HCT116 (cell line): ENCODE measurements at regions not wholly inside any gene's neighbourhood (a gene's known extent, or its start where the extent isn't known, plus 50 kb on each side); places are given as distances from the start of the nearest gene placed in this dataset.

Source experiments
- ATAC-seq: fragments of 200-7000 bp; cut with Tn5 transposase; 2 replicates; pipeline ENCODE4 v1.9.1; 2020; ENCODE audit warnings: mild to moderate bottlenecking, moderate library complexity
- BruUV-seq: library from RNA; stranded (reverse); fragments of 400-500 nt; replicated peaks from 2 replicates; lab custom pipeline; 2021; lab: Mats Ljungman, UMichigan
- CTCF ChIA-PET: fragments of 300-600 bp; sonication (Branson Sonifier 250); formaldehyde crosslinking; loops from one replicate; lab custom pipeline; 2021; ENCODE audit warnings: antibody characterized with exemption; lab: Charles Lee
- POLR2A ChIA-PET: fragments of 300-600, 350-600 bp; sonication (Branson Sonifier 250); formaldehyde crosslinking; loops from one replicate; lab custom pipeline; 2021; ENCODE audit warnings: antibody characterized with exemption; lab: Charles Lee
- RAD21 ChIA-PET, 2 experiments: fragments of 300-600 bp; sonication (Branson Sonifier 250); formaldehyde crosslinking; loops; one replicate each; lab custom pipeline; 2023; ENCODE audit warnings: low total read pairs in 2 of 2; ENCODE audit not compliant: uncharacterized antibody in 2 of 2, unreplicated experiment in 2 of 2, low non-redundant PET in 1 of 2; lab: Charles Lee
- DNase-seq: peaks from one replicate; pipeline ENCODE4 v3.0.0-alpha.2; 2010; ENCODE audit warnings: low read depth, low spot score
- H2AFZ ChIP-seq: fragments of 200-600 bp; shearing (Covaris generic), sonication (generic); 2 replicates; pipeline ENCODE4 v1.6.1; 2017; ENCODE audit warnings: low read depth, mixed run types, mixed read lengths, antibody characterized with exemption, low read length; ENCODE audit not compliant: poor library complexity, severe bottlenecking
- H3K27ac ChIP-seq: 2 replicates; pipeline ENCODE4 v1.5.1; 2012; ENCODE audit warnings: low read depth, low read length
- H3K27me3 ChIP-seq: fragments of 200-600 bp; sonication (generic); 2 replicates; pipeline ENCODE4 v1.6.1; 2016; ENCODE audit warnings: mixed run types, low read length, mixed read lengths; ENCODE audit not compliant: insufficient read depth
- H3K36me3 ChIP-seq, 2 experiments: fragments of 200-500 bp in 1 of 2; fragments of 200-600 bp in 1 of 2; sonication (Bioruptor generic) in 1 of 2; sonication (generic) in 1 of 2; 2 replicates each; pipeline versions ENCODE4 v1.5.1 to v1.6.1; 2014 to 2016; ENCODE audit warnings: low read length in 2 of 2, inconsistent platforms in 1 of 2, mixed read lengths in 1 of 2, mixed run types in 1 of 2; ENCODE audit not compliant: insufficient read depth in 2 of 2, control insufficient read depth in 1 of 2
- H3K4me1 ChIP-seq, 2 experiments: fragments of 200-600 bp in 1 of 2; sonication (generic) in 1 of 2; 2 replicates each; pipeline versions ENCODE4 v1.5.1 to v1.6.1; 2012 to 2017; ENCODE audit warnings: low read length in 2 of 2, inconsistent platforms in 1 of 2, mild to moderate bottlenecking in 1 of 2, mixed read lengths in 1 of 2, mixed run types in 1 of 2, moderate library complexity in 1 of 2; ENCODE audit not compliant: insufficient read depth in 2 of 2, control insufficient read depth in 1 of 2
- H3K4me2 ChIP-seq: fragments of 200-600 bp; sonication (generic); 2 replicates; pipeline ENCODE4 v1.6.1; 2017; ENCODE audit warnings: mixed run types, low read length, mixed read lengths
- H3K4me3 ChIP-seq, 2 experiments: fragments of 200-600 bp in 1 of 2; sonication (generic) in 1 of 2; replicated peaks in 1 of 2; 2 replicates each; pipeline ENCODE4 v1.5.1; 2011 to 2016; ENCODE audit warnings: low read length in 2 of 2, control low read depth in 1 of 2, low read depth in 1 of 2, mild to moderate bottlenecking in 1 of 2, mixed read lengths in 1 of 2, mixed run types in 1 of 2
- H3K79me2 ChIP-seq: fragments of 200-600 bp; sonication (generic); 2 replicates; pipeline ENCODE4 v1.6.1; 2017; ENCODE audit warnings: mild to moderate bottlenecking, mixed run types, low read length, moderate library complexity, mixed read lengths; ENCODE audit not compliant: insufficient read depth
- H3K9ac ChIP-seq: fragments of 200-600 bp; sonication (generic); 2 replicates; pipeline ENCODE4 v1.6.1; 2016; ENCODE audit warnings: low read length, mixed read lengths
- H3K9me2 ChIP-seq: fragments of 200-600 bp; sonication (generic), shearing (Covaris generic); 2 replicates; pipeline ENCODE4 v1.6.1; 2017; ENCODE audit warnings: mixed run types, mild to moderate bottlenecking, moderate library complexity; ENCODE audit not compliant: insufficient read depth
- H3K9me3 ChIP-seq, 2 experiments: fragments of 200-500 bp in 1 of 2; fragments of 200-600 bp in 1 of 2; sonication (Bioruptor generic) in 1 of 2; sonication (generic) in 1 of 2; 2 replicates each; pipeline ENCODE4 v1.6.1; 2014 to 2017; ENCODE audit warnings: low read length in 2 of 2, mixed read lengths in 2 of 2, inconsistent platforms in 1 of 2, low read depth in 1 of 2, mild to moderate bottlenecking in 1 of 2, mixed run types in 1 of 2, moderate library complexity in 1 of 2; ENCODE audit not compliant: control insufficient read depth in 1 of 2, insufficient read depth in 1 of 2
- H4K20me1 ChIP-seq: fragments of 200-600 bp; sonication (generic), shearing (Covaris generic); 2 replicates; pipeline ENCODE4 v1.6.1; 2017; ENCODE audit warnings: mixed run types, mild to moderate bottlenecking, moderate library complexity; ENCODE audit not compliant: insufficient read depth
- CEBPB ChIP-seq: IDR thresholded peaks from 2 replicates; pipeline ENCODE4 v1.6.1; 2012; ENCODE audit warnings: low read depth
- EGR1 ChIP-seq: IDR thresholded peaks from 2 replicates; pipeline ENCODE4 v1.6.1; 2012; ENCODE audit warnings: low read depth
- ELF1 ChIP-seq: IDR thresholded peaks from 2 replicates; pipeline ENCODE4 v1.6.1; 2012; ENCODE audit warnings: low read depth, borderline replicate concordance
- EZH2 ChIP-seq: fragments of 200-600 bp; sonication (generic); IDR thresholded peaks from 2 replicates; pipeline ENCODE4 v1.6.1; 2017; ENCODE audit warnings: antibody characterized with exemption, mixed run types
- EZH2phosphoT487 ChIP-seq: fragments of 200-600 bp; IDR thresholded peaks from 2 replicates; pipeline ENCODE4 v1.6.1; 2018; ENCODE audit warnings: antibody characterized with exemption, borderline replicate concordance
- FOSL1 ChIP-seq: IDR thresholded peaks from 2 replicates; pipeline ENCODE4 v1.6.1; 2012; ENCODE audit warnings: low read depth
- JUND ChIP-seq: IDR thresholded peaks from 2 replicates; pipeline ENCODE4 v1.6.1; 2012
- POLR2A ChIP-seq: IDR thresholded peaks from 2 replicates; pipeline ENCODE4 v1.7.0; 2011; ENCODE audit warnings: borderline replicate concordance; ENCODE audit not compliant: insufficient read depth, insufficient read length; ENCODE audit errors: extremely low read depth
- POLR2AphosphoS5 ChIP-seq: IDR thresholded peaks from 2 replicates; pipeline ENCODE4 v1.6.1; 2011; ENCODE audit warnings: mild to moderate bottlenecking, low read depth, low read length, moderate library complexity
- RAD21 ChIP-seq: IDR thresholded peaks from 2 replicates; pipeline ENCODE4 v1.6.1; 2012; ENCODE audit warnings: low read depth, mild to moderate bottlenecking
- SIN3A ChIP-seq: IDR thresholded peaks from 2 replicates; pipeline ENCODE4 v1.6.1; 2012; ENCODE audit warnings: low read depth
- SRF ChIP-seq: IDR thresholded peaks from 2 replicates; pipeline ENCODE4 v1.6.1; 2012; ENCODE audit warnings: low read depth
- YY1 ChIP-seq: IDR thresholded peaks from 2 replicates; pipeline ENCODE4 v1.6.1; 2011; ENCODE audit warnings: low read length, low read depth, moderate library complexity, mild to moderate bottlenecking; ENCODE audit not compliant: insufficient replicate concordance; ENCODE audit errors: extremely low read depth
- ZFX ChIP-seq: fragments of 450-650 bp; IDR thresholded peaks from 2 replicates; pipeline ENCODE4 v1.6.1; 2017
- intact Hi-C: fragments of 100-400 bp; cut with micrococcal nuclease; formaldehyde crosslinking; loops from 2 replicates; pipeline ENCODE4 v1.10.0; 2022
- TF ChIP-seq, protein P1 (sequence below): IDR thresholded peaks from 2 replicates; pipeline ENCODE4 v1.6.1; 2012
- TF ChIP-seq, protein P2 (sequence below), 3 experiments: fragments of 200-600 bp in 1 of 3; sonication (generic) in 1 of 3; IDR thresholded peaks in 2 of 3; conservative IDR thresholded peaks in 1 of 3; 2 replicates each; pipeline ENCODE4 v1.5.1; 2012 to 2017; ENCODE audit warnings: low read depth in 2 of 3, low read length in 2 of 3, antibody characterized with exemption in 1 of 3, borderline replicate concordance in 1 of 3, control low read depth in 1 of 3, mild to moderate bottlenecking in 1 of 3, mixed read lengths in 1 of 3, mixed run types in 1 of 3, moderate library complexity in 1 of 3; ENCODE audit not compliant: insufficient read depth in 1 of 3
- TF ChIP-seq, protein P3 (sequence below): IDR thresholded peaks from 2 replicates; pipeline ENCODE4 v1.6.1; 2011; ENCODE audit warnings: mild to moderate bottlenecking, low read length, moderate library complexity; ENCODE audit not compliant: insufficient replicate concordance; ENCODE audit errors: extremely low read depth

DNA sequence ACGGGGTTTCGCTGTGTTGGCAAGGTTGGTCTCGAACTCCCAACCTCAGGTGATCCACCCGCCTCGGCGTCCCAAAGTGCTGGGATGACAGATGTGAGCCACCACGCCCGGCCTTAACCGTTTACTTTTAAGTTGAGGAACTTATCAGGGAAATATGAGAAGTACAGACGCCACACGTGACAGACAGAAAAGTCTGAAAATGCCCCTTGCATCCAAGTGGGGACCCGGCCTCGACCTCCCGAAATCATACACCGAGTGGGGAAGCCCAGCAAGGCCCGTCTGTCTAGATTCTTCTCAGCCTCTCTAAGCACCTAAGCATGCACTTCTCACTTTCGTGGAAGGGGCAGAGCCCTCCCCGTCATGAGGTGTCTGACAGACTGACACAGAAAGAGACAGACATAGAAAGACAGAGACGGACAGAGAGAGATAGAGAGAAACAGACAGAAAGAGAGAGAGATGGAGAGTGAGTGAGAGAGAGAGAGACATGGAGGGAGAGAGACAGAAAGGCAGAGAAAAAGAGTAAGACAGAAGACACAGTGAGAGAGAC lies 107.3 kb upstream of the ANKRD30BL start:
- no peak for DNase-seq
- H4K20me1 ChIP-seq, result no peaks in the 10 kb centered on the region
- intact Hi-C loops, result loop anchor here (1.0 to 5.0 kb wide), 4 partner anchors 178 to 1575 kb away; no protein-coding TSS in a partner anchor
- H3K9ac ChIP-seq, result no peak overlapping the region
- ChIA-PET CTCF (no interaction called here), POLR2A (no interaction called here), RAD21 (no interaction called here)
- peaks cover 13% of the 10 kb centered on the region for H3K27me3 ChIP-seq
- H3K36me3 ChIP-seq, result no peaks in the 10 kb centered on the region
- H3K4me1 ChIP-seq, result peaks cover 0 to 6% of the 10 kb centered on the region in 2 experiments; a peak in 2 of 4 replicates
- H3K79me2 ChIP-seq, result no peaks in the 10 kb centered on the region
- no peak overlapping the region for H2AFZ ChIP-seq
- H3K27ac ChIP-seq, result no peak overlapping the region
- H3K4me3 ChIP-seq, result no peak overlapping the region
- no peak overlapping the region for H3K4me2 ChIP-seq
- BruUV-seq, result no TSS peak
- no peaks in the 10 kb centered on the region for H3K9me2 ChIP-seq
- H3K9me3 ChIP-seq, result no peaks in the 10 kb centered on the region; a peak in 1 of 4 replicates
- TF ChIP-seq EZH2phosphoT487, result no peak
- TF ChIP-seq, protein P1, sequence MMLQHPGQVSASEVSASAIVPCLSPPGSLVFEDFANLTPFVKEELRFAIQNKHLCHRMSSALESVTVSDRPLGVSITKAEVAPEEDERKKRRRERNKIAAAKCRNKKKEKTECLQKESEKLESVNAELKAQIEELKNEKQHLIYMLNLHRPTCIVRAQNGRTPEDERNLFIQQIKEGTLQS, result no peak
- no peak for TF ChIP-seq SIN3A
- no peak for TF ChIP-seq EZH2
- TF ChIP-seq RAD21, result no peak
- no peak for TF ChIP-seq FOSL1
- no peak for TF ChIP-seq ZFX
- no peak for TF ChIP-seq CEBPB
- TF ChIP-seq, protein P2, sequence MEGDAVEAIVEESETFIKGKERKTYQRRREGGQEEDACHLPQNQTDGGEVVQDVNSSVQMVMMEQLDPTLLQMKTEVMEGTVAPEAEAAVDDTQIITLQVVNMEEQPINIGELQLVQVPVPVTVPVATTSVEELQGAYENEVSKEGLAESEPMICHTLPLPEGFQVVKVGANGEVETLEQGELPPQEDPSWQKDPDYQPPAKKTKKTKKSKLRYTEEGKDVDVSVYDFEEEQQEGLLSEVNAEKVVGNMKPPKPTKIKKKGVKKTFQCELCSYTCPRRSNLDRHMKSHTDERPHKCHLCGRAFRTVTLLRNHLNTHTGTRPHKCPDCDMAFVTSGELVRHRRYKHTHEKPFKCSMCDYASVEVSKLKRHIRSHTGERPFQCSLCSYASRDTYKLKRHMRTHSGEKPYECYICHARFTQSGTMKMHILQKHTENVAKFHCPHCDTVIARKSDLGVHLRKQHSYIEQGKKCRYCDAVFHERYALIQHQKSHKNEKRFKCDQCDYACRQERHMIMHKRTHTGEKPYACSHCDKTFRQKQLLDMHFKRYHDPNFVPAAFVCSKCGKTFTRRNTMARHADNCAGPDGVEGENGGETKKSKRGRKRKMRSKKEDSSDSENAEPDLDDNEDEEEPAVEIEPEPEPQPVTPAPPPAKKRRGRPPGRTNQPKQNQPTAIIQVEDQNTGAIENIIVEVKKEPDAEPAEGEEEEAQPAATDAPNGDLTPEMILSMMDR (IDR thresholded peaks at IDR 0.05 in 2 of 3, conservative IDR thresholded peaks at IDR 0.05 in 1 of 3; ENCODE audit: borderline replicate concordance in 1 of 3, insufficient read depth in 1 of 3, low read depth in 2 of 3, low read length in 2 of 3), result no peak
- TF ChIP-seq POLR2AphosphoS5, result no peak
- TF ChIP-seq SRF, result no peak
- TF ChIP-seq JUND, result no peak
- TF ChIP-seq YY1, result no peak
- TF ChIP-seq, protein P3, sequence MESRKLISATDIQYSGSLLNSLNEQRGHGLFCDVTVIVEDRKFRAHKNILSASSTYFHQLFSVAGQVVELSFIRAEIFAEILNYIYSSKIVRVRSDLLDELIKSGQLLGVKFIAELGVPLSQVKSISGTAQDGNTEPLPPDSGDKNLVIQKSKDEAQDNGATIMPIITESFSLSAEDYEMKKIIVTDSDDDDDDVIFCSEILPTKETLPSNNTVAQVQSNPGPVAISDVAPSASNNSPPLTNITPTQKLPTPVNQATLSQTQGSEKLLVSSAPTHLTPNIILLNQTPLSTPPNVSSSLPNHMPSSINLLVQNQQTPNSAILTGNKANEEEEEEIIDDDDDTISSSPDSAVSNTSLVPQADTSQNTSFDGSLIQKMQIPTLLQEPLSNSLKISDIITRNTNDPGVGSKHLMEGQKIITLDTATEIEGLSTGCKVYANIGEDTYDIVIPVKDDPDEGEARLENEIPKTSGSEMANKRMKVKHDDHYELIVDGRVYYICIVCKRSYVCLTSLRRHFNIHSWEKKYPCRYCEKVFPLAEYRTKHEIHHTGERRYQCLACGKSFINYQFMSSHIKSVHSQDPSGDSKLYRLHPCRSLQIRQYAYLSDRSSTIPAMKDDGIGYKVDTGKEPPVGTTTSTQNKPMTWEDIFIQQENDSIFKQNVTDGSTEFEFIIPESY, result no peak
- TF ChIP-seq ELF1, result no peak
- TF ChIP-seq EGR1, result no peak
- TF ChIP-seq POLR2A, result no peak
- ATAC-seq, result no peak
